DOHH2 (cell line): ENCODE measurements at regions not wholly inside any gene's neighbourhood (a gene's known extent, or its start where the extent isn't known, plus 50 kb on each side); places are given as distances from the start of the nearest gene placed in this dataset.

Source experiments
- CTCF ChIP-seq: fragments of 200-600 bp; sonication (generic); IDR thresholded peaks from one replicate; pipeline ENCODE4 v1.5.1; 2014; ENCODE audit warnings: antibody characterized with exemption, mild to moderate bottlenecking, low read depth, low read length; ENCODE audit not compliant: poor library complexity, severe bottlenecking
- EZH2phosphoT487 ChIP-seq: fragments of 200-600 bp; sonication (generic); IDR thresholded peaks from 2 replicates; pipeline ENCODE4 v1.6.1; 2017; ENCODE audit warnings: borderline replicate concordance, mild to moderate bottlenecking, antibody characterized with exemption, low read length, moderate library complexity, mixed read lengths

- no peak for TF ChIP-seq CTCF
- no peak for TF ChIP-seq EZH2phosphoT487
Measured at GRCh38 chr5:4362411-4362810, 766.8 kb downstream of the IRX1 start.
